Epidermal melanocyte (primary cell): ENCODE measurements at regions not wholly inside any gene's neighbourhood (a gene's known extent, or its start where the extent isn't known, plus 50 kb on each side); places are given as distances from the start of the nearest gene placed in this dataset.

ENCODE experiments used
- DNase-seq: peaks from one replicate; pipeline ENCODE4 v3.0.0; 2011; ENCODE audit warnings: low spot score; ENCODE audit not compliant: insufficient read length

DNA sequence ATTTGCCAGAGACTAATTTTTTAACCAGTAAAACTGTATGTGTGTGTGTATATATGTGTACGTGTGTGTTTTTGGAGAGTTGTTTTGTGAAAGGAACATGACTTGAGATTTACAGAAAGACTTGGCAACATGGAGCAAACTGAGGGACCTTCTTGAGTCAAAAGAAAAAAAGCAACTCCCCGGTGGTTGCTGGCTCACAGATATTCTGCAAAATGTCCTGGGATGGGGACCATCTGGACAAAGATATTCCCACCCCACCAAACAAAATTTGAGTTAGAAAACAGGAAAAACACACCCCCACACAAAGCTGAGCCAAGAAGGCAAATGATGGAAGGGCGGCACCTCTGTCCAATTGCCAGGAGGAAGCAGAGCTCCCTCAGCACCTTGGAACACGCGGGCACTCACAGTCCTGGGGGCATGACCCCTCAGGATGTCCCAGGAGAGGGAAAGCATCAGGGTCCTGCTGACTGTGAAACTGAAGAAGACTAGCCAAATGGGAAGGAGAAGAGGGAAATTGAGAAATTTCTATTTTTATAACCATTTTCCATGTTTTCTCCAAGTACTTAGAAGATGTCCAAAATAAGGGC lies 290.2 kb upstream of the ACVR2A start:
- no peak for DNase-seq

GRCh38 chr2:147553775-147554271 lies 291.0 kb upstream of the ACVR2A start:
- DNase-seq = no peak

DNA sequence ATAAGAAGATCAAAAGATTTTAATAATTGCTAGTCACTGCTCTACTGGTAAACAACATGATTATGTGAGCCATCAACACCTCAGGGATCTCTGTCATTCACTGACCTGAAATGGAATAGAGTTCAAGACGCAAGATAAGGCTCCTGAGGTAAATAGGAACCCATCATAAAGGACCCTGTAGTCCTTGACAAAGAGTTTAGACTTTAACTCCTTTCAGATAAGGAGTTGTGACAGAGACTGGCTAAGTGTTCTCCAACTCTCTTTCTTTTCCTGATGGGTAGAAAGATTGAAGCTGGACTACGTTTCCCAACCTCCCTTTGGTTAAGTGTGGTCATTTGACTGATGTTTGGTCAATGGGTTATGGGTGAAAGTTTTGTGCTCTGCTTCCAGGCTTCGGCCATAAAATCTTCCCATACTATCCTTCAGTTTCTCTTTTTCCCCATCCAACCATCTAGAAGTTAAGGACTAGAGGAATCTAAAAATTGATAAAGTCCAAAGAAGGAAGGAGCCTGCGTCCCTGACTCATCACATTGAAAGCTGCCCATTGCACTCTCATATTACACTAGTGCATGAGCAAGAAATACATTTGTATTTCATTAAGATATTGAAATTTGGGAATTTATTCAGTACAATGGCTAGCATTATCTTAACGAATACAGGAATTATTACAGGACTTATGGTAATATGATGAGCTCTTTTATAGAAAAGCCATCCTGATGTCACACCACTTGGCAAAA lies 293.7 kb upstream of the ACVR2A start:
- no peak for DNase-seq

DNA sequence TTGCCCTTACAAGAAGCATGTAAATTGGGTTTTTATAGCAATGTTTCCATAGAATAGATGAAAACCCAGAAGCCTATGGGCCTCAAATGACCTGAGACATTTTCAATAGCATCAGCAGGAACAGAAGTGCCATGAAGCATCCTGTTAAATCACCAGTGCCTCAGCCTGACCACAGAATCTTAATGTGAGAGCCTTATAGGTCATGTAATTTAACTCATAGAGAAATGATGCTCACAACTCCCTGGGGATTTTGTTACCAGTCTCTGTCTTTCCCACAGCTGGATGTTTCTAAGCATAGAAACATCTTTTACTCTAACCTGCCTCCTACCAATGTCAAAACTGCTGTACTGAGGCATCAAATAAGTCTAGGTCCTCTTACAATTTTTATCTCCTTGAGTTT lies 295.8 kb upstream of the ACVR2A start:
- DNase-seq = no peak

GRCh38 chr2:147548451-147548850 lies 296.4 kb upstream of the ACVR2A start:
- DNase-seq = no peak

- DNase-seq = no peak
These were observed 297.4 kb upstream of the ACVR2A start for GRCh38 chr2:147547440-147547839.

- DNase-seq = no peak
These were observed 298.7 kb upstream of the ACVR2A start for GRCh38 chr2:147546109-147546508.

- DNase-seq = no peak
These were observed 301.8 kb upstream of the ACVR2A start for GRCh38 chr2:147543056-147543455.

DNA sequence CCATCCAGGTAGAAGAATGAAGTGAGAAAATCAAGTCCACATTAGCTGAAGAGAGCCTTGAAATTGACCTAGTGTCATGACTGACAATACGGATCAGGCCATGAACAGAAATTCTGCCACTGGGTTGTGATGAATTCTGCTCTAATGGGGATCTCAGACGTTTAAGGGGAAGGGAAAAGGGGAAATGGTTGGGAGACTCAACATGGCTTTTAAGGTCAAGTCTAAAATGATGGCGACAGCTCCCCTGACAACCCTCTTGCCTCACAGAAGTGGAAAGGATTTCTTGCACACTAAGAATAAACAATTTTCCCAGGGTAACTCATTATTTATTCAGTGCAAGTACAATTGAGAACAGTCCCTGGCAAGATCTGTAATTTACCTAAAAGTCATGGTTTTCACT lies 302.5 kb upstream of the ACVR2A start:
- no peak for DNase-seq

DNA sequence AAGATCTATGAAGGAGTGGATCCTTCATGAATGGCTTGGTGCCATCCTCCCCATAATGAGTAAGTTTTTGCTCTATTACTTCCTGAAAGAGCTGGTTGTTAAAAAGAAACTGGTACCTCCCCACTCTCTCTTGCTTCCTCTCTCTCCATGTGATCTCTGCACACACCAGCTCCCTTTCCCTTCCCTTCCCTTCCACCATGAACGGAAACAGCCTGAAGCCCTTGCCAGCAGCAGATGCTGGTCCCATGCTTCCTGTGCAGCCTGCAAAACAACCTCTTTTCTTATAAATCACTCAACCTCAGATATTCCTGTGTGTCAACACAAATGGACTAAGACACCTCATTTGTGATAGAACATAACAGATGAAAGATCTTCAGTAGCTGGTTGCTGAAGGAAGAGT lies 303.5 kb upstream of the ACVR2A start:
- no peak for DNase-seq

GRCh38 chr2:147538821-147539220 lies 306.0 kb upstream of the ACVR2A start:
- no peak for DNase-seq

- DNase-seq = no peak
These were observed 306.7 kb upstream of the ACVR2A start for GRCh38 chr2:147538088-147538487.

DNA sequence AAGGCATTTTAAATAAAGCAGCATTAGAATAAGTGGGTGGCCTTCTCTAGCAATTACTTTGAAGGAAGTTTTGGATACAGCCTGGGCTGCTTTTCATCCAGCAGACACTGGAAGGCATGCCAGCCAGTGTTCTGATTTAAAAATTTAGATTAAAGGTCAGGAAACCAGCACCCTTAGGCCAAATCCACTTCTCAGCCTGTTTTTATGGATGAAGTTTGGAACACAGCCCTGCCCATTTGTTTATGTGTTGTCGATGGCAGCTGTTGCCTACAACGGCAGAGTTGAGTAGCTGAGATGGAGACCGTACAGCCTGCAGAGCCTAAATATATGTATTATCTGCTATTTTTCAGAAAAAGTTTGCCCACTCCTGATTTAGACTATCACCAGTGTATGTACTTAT lies 313.6 kb upstream of the ACVR2A start:
- no peak for DNase-seq

DNA sequence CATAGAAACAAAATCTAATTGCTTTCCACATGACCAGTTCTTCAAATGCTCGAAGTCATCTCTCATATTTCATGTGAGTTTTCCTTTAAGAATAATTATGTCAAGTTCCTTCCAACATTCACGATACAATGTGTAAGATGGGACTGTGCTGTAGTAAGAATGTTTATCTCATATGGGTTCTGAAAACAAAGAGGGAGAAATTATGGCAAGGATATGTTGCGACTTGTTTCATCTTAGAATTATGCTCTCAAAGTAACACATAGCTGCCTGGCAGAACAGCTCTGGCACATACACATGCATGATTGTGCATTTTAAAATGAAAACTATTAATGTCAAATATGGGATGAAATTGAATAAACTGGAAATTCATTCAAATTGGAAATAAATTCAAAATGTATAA lies 314.8 kb upstream of the ACVR2A start:
- no peak for DNase-seq

- DNase-seq = no peak
These were observed 318.9 kb upstream of the ACVR2A start for GRCh38 chr2:147525819-147526489.

DNA sequence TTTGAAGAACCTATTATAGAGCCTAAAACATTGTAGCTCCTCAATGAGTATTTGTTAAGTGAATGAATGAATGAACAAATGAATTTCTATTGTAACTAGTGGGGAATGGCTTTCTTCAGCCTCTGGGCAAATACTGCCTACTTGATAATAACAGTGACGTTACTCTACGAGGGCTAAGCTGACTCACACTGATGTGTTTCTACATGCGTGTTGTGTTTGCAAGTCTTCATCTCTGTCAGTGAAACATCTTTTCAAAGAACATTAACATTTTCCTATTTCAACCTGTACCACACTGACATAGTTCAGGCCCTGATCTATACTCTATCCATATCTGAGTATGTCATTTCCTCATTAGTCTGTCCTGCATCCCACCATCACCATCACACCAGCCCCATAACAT lies 319.9 kb upstream of the ACVR2A start:
- no peak for DNase-seq

DNA sequence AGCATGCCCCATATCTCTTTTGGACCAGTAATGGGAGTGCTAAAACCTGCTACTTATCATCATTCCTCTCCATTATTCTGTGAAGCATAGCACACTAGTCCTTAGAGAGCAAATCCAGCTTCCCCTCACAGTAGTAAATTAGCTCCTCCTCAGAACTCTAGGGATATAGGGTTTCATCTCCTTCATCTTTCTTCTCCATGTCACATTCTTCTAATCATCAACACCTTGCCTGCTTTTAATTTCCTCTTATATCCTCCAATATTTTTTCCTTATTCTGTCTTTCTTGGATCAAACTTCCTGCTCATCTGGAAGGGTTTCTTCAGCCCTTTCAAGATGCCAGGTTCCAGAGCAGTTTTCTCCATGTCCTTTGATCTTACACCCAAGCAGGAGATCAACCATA lies 321.4 kb upstream of the ACVR2A start:
- DNase-seq = no peak

- DNase-seq = no peak
These were observed 322.9 kb upstream of the ACVR2A start for GRCh38 chr2:147521936-147522335.

- no peak for DNase-seq
These were observed 324.0 kb upstream of the ACVR2A start for GRCh38 chr2:147520817-147521216.

- DNase-seq = no peak
These were observed 325.7 kb upstream of the ACVR2A start for GRCh38 chr2:147519178-147519577.

- DNase-seq = no peak
These were observed 329.6 kb upstream of the ACVR2A start for GRCh38 chr2:147515213-147515612.

GRCh38 chr2:147512206-147512605 lies 332.6 kb upstream of the ACVR2A start:
- DNase-seq = no peak

GRCh38 chr2:147511491-147511948 lies 333.3 kb upstream of the ACVR2A start:
- DNase-seq = peak; percentile 51
